AG04450 (cell line): ENCODE measurements at regions not wholly inside any gene's neighbourhood (a gene's known extent, or its start where the extent isn't known, plus 50 kb on each side); places are given as distances from the start of the nearest gene placed in this dataset.

ENCODE experiments used
- CTCF ChIA-PET: fragments of 300-600, 350-600 bp; formaldehyde crosslinking; extraction: SDS; loops from one replicate; lab custom pipeline; 2022; ENCODE audit warnings: antibody characterized with exemption, inconsistent platforms; lab: Charles Lee
- POLR2A ChIA-PET: fragments of 350-600 bp; formaldehyde crosslinking; extraction: SDS; loops from one replicate; lab custom pipeline; 2021; ENCODE audit warnings: antibody characterized with exemption, inconsistent platforms; lab: Yijun Ruan, JAX
- DNase-seq: peaks from one replicate; pipeline ENCODE4 v3.0.0-alpha.2; 2011; ENCODE audit warnings: low read depth, low spot score
- H3K27ac ChIP-seq: one replicate; pipeline ENCODE4 v1.5.1; 2012; ENCODE audit warnings: low read depth, low read length, control low read depth
- H3K27me3 ChIP-seq: one replicate; pipeline ENCODE4 v1.6.0; 2012; ENCODE audit warnings: low read length; ENCODE audit not compliant: control insufficient read depth, insufficient read depth
- H3K4me3 ChIP-seq: 2 replicates; pipeline ENCODE4 v1.5.1; 2011; ENCODE audit warnings: mild to moderate bottlenecking, low read depth, low read length, control low read depth
- H3K9me3 ChIP-seq: 2 replicates; pipeline ENCODE4 v1.5.1; 2012; ENCODE audit warnings: low read length; ENCODE audit not compliant: control insufficient read depth, insufficient read depth
- CTCF ChIP-seq: IDR thresholded peaks from 2 replicates; pipeline ENCODE4 v1.5.1; 2011; ENCODE audit warnings: low read depth, low read length, control low read depth, inconsistent platforms

GRCh38 chr5:38720554-38721361 is 125.1 kb upstream of the OSMR start:
- CTCF ChIA-PET: interaction anchor here (0.6 kb wide), 1 partner anchor 97 kb away, joined by 3 read pairs; no protein-coding TSS in a partner anchor
- Histone ChIP-seq H3K27me3 (no peaks in the 10 kb centered on the region), H3K27ac (no peak overlapping the region), H3K4me3 (no peak overlapping the region), H3K9me3 (no peaks in the 10 kb centered on the region)
- TF ChIP-seq CTCF: no peak
- POLR2A ChIA-PET: interaction anchor here (1.5 kb wide), 1 partner anchor 45 kb away, joined by 7 read pairs; no protein-coding TSS in a partner anchor
- no peak for DNase-seq

GRCh38 chr5:38722918-38723317 is 122.9 kb upstream of the OSMR start:
- H3K9me3 ChIP-seq: no peaks in the 10 kb centered on the region
- DNase-seq: no peak
- ChIA-PET CTCF (no interaction called here), POLR2A (no interaction called here)
- no peak overlapping the region for H3K27ac ChIP-seq
- H3K4me3 ChIP-seq: no peak overlapping the region
- TF ChIP-seq CTCF: no peak
- no peaks in the 10 kb centered on the region for H3K27me3 ChIP-seq

- Histone ChIP-seq H3K27me3 (no peaks in the 10 kb centered on the region), H3K4me3 (no peak overlapping the region), H3K9me3 (no peaks in the 10 kb centered on the region), H3K27ac (no peak overlapping the region)
- TF ChIP-seq CTCF: no peak
- POLR2A ChIA-PET: no interaction called here
- CTCF ChIA-PET: no interaction called here
- DNase-seq: no peak
Observed at GRCh38 chr5:38723426-38723825, 122.4 kb upstream of the OSMR start.

GRCh38 chr5:38724301-38725030 is 121.3 kb upstream of the OSMR start:
- H3K27me3 ChIP-seq: no peaks in the 10 kb centered on the region
- no peak for DNase-seq
- ChIA-PET CTCF (no interaction called here), POLR2A (no interaction called here)
- H3K27ac ChIP-seq: no peak overlapping the region
- H3K4me3 ChIP-seq: no peak overlapping the region
- H3K9me3 ChIP-seq: no peaks in the 10 kb centered on the region
- TF ChIP-seq CTCF: peak; percentile 21

- no peaks in the 10 kb centered on the region for H3K27me3 ChIP-seq
- CTCF ChIA-PET: no interaction called here
- H3K27ac ChIP-seq: no peak overlapping the region
- TF ChIP-seq CTCF: no peak
- no peak overlapping the region for H3K4me3 ChIP-seq
- DNase-seq: no peak
- H3K9me3 ChIP-seq: no peaks in the 10 kb centered on the region
- POLR2A ChIA-PET: no interaction called here
Observed at GRCh38 chr5:38725371-38725865, 120.4 kb upstream of the OSMR start.
